IMR-90 (cell line): ENCODE measurements at regions not wholly inside any gene's neighbourhood (a gene's known extent, or its start where the extent isn't known, plus 50 kb on each side); places are given as distances from the start of the nearest gene placed in this dataset.

Experiments
- ATAC-seq: fragments of 200-7000 bp; cut with Tn5 transposase; 2 replicates; pipeline ENCODE4 v1.9.1; 2020; ENCODE audit warnings: low read depth, mild to moderate bottlenecking, moderate library complexity
- BruUV-seq: library from RNA; stranded (reverse); fragments of 400-500 nt; replicated peaks from 2 replicates; lab custom pipeline; 2021; lab: Mats Ljungman, UMichigan
- CTCF ChIA-PET: fragments of 300-600 bp; formaldehyde crosslinking; extraction: SDS; loops from one replicate; lab custom pipeline; 2021; ENCODE audit warnings: antibody characterized with exemption; lab: Yijun Ruan, JAX
- POLR2A ChIA-PET: fragments of 300-600 bp; sonication (Branson Sonifier 250); formaldehyde crosslinking; loops from one replicate; lab custom pipeline; 2022; ENCODE audit warnings: antibody characterized with exemption; ENCODE audit not compliant: unreplicated experiment; lab: Charles Lee
- DNase-seq: peaks from one replicate; pipeline ENCODE4 v3.0.0; 2013
- H2AFZ ChIP-seq: replicated peaks from 2 replicates; pipeline ENCODE3; 2013; ENCODE audit warnings: low read length, mild to moderate bottlenecking; ENCODE audit not compliant: poor library complexity
- H2AK5ac ChIP-seq: 2 replicates; pipeline ENCODE4 v1.6.1; 2013; ENCODE audit warnings: low read depth, low read length, inconsistent platforms
- H2AK9ac ChIP-seq: replicated peaks from 2 replicates; pipeline ENCODE3; 2013; ENCODE audit warnings: mild to moderate bottlenecking, low read depth, low read length, moderate library complexity; ENCODE audit not compliant: poor library complexity
- H2BK120ac ChIP-seq: 2 replicates; pipeline ENCODE4 v1.6.1; 2013; ENCODE audit warnings: low read depth, low read length, inconsistent platforms
- H2BK15ac ChIP-seq: 3 replicates; pipeline ENCODE4 v1.6.1; 2013; ENCODE audit warnings: low read depth, low read length, inconsistent platforms
- H2BK20ac ChIP-seq: 2 replicates; pipeline ENCODE4 v1.6.1; 2013; ENCODE audit warnings: low read depth, mild to moderate bottlenecking, inconsistent platforms, low read length, moderate library complexity
- H2BK5ac ChIP-seq: 2 replicates; pipeline ENCODE4 v1.6.1; 2013; ENCODE audit warnings: mild to moderate bottlenecking, low read depth, low read length, inconsistent platforms; ENCODE audit not compliant: poor library complexity, severe bottlenecking
- H3K14ac ChIP-seq: replicated peaks from 2 replicates; pipeline ENCODE4 v1.6.1; 2013; ENCODE audit warnings: low read depth, low read length, inconsistent platforms
- H3K18ac ChIP-seq: 2 replicates; pipeline ENCODE4 v1.6.1; 2013; ENCODE audit warnings: low read depth, low read length, control low read depth
- H3K23ac ChIP-seq: 2 replicates; pipeline ENCODE4 v1.6.1; 2013; ENCODE audit warnings: low read depth, low read length, inconsistent platforms
- H3K27ac ChIP-seq: 2 replicates; pipeline ENCODE4 v1.5.1; 2013; ENCODE audit warnings: mild to moderate bottlenecking, control low read depth, low read length; ENCODE audit not compliant: insufficient read depth
- H3K27me3 ChIP-seq: 2 replicates; pipeline ENCODE4 v1.6.1; 2013; ENCODE audit warnings: low read length; ENCODE audit not compliant: control insufficient read depth, insufficient read depth
- H3K36me3 ChIP-seq: 2 replicates; pipeline ENCODE4 v1.6.1; 2013; ENCODE audit warnings: low read length, mixed read lengths; ENCODE audit not compliant: control insufficient read depth, insufficient read depth
- H3K4ac ChIP-seq: 2 replicates; pipeline ENCODE4 v1.6.1; 2013; ENCODE audit warnings: low read depth, low read length, inconsistent platforms
- H3K4me1 ChIP-seq: 2 replicates; pipeline ENCODE4 v1.6.1; 2013; ENCODE audit warnings: low read length, mixed read lengths; ENCODE audit not compliant: control insufficient read depth, insufficient read depth
- H3K4me2 ChIP-seq: 2 replicates; pipeline ENCODE4 v1.6.1; 2013; ENCODE audit warnings: low read depth, mild to moderate bottlenecking, control low read depth, low read length, moderate library complexity
- H3K4me3 ChIP-seq: 2 replicates; pipeline ENCODE4 v1.5.1; 2013; ENCODE audit warnings: low read depth, mild to moderate bottlenecking, control low read depth, low read length, moderate library complexity; ENCODE audit not compliant: insufficient read depth
- H3K56ac ChIP-seq: 2 replicates; pipeline ENCODE4 v1.6.1; 2013; ENCODE audit warnings: low read length, inconsistent platforms; ENCODE audit not compliant: insufficient read depth; ENCODE audit errors: extremely low read depth
- H3K79me1 ChIP-seq, 2 experiments: 2 replicates each; pipeline ENCODE4 v1.6.1; 2013; ENCODE audit warnings: low read length in 2 of 2, inconsistent platforms in 1 of 2, low read depth in 1 of 2
- H3K9ac ChIP-seq: 2 replicates; pipeline ENCODE4 v1.6.1; 2013; ENCODE audit warnings: low read depth, low read length, control low read depth
- H3K9me1 ChIP-seq: 2 replicates; pipeline ENCODE4 v1.6.1; 2013; ENCODE audit warnings: low read length, inconsistent platforms; ENCODE audit not compliant: insufficient read depth
- H3K9me3 ChIP-seq: 2 replicates; pipeline ENCODE4 v1.6.1; 2013; ENCODE audit warnings: low read length; ENCODE audit not compliant: control insufficient read depth, insufficient read depth
- H4K20me1 ChIP-seq: 2 replicates; pipeline ENCODE4 v1.6.1; 2013; ENCODE audit warnings: low read length, inconsistent platforms; ENCODE audit not compliant: insufficient read depth
- H4K5ac ChIP-seq: 2 replicates; pipeline ENCODE4 v1.6.1; 2013; ENCODE audit warnings: mild to moderate bottlenecking, low read depth, low read length, control low read depth
- H4K8ac ChIP-seq, 2 experiments: 2 replicates each; pipeline ENCODE4 v1.6.1; 2013; ENCODE audit warnings: low read depth in 2 of 2, low read length in 2 of 2, control low read depth in 1 of 2, inconsistent platforms in 1 of 2
- H4K91ac ChIP-seq: 2 replicates; pipeline ENCODE4 v1.6.1; 2013; ENCODE audit warnings: low read depth, low read length, inconsistent platforms; ENCODE audit not compliant: insufficient read depth
- BHLHE40 ChIP-seq: fragments of 150-350 bp; IDR thresholded peaks from 2 replicates; pipeline ENCODE4 v1.6.1; 2016; ENCODE audit warnings: mild to moderate bottlenecking, low read depth, low read length
- FOS ChIP-seq: fragments of 150-350 bp; IDR thresholded peaks from 2 replicates; pipeline ENCODE4 v1.6.1; 2016; ENCODE audit warnings: low read depth, low read length
- MAZ ChIP-seq: IDR thresholded peaks from 2 replicates; pipeline ENCODE4 v1.6.1; 2012; ENCODE audit warnings: low read depth, mild to moderate bottlenecking, low read length, improper control_type of control experiment, moderate library complexity, borderline replicate concordance
- NFE2L2 ChIP-seq: fragments of 150-350 bp; IDR thresholded peaks from 2 replicates; pipeline ENCODE4 v1.6.1; 2016; ENCODE audit warnings: low read depth, mild to moderate bottlenecking, low read length
- RCOR1 ChIP-seq: IDR thresholded peaks from 2 replicates; pipeline ENCODE4 v1.6.1; 2012; ENCODE audit warnings: mild to moderate bottlenecking, low read length, improper control_type of control experiment; ENCODE audit not compliant: insufficient replicate concordance
- WGBS, 2 experiments: methylation state at CpG; one replicate each; pipeline versions ENCODE4 v1.1.5 to v1.1.7; 2013; ENCODE audit warnings: missing lambda C conversion rate in 2 of 2; ENCODE audit not compliant: insufficient read length in 1 of 2; ENCODE audit errors: extremely low coverage in 2 of 2; 5-methylcytosine and 5-hydroxymethylcytosine counted together
- dilution Hi-C: fragments of 300-500 bp; cut with HindIII; formaldehyde crosslinking; loops from one replicate; pipeline ENCODE4 v1.14.3; 2018; ENCODE audit warnings: low sequenced_read_pairs; ENCODE audit not compliant: unreplicated experiment
- in situ Hi-C: fragments of 300-500 bp; cut with MboI; formaldehyde crosslinking; loops from 3 replicates; pipeline ENCODE4 v1.14.3; 2019; ENCODE audit warnings: low sequenced_read_pairs, inconsistent platforms, mixed read lengths
- intact Hi-C: fragments of 100-400 bp; cut with micrococcal nuclease; formaldehyde crosslinking; loops from 2 replicates; pipeline ENCODE4 v1.10.0; 2022
- TF ChIP-seq, protein P1 (sequence below): fragments of 150-350 bp; IDR thresholded peaks from 2 replicates; pipeline ENCODE4 v1.6.1; 2017; ENCODE audit warnings: mild to moderate bottlenecking, antibody characterized with exemption, low read length, low read depth

DNA sequence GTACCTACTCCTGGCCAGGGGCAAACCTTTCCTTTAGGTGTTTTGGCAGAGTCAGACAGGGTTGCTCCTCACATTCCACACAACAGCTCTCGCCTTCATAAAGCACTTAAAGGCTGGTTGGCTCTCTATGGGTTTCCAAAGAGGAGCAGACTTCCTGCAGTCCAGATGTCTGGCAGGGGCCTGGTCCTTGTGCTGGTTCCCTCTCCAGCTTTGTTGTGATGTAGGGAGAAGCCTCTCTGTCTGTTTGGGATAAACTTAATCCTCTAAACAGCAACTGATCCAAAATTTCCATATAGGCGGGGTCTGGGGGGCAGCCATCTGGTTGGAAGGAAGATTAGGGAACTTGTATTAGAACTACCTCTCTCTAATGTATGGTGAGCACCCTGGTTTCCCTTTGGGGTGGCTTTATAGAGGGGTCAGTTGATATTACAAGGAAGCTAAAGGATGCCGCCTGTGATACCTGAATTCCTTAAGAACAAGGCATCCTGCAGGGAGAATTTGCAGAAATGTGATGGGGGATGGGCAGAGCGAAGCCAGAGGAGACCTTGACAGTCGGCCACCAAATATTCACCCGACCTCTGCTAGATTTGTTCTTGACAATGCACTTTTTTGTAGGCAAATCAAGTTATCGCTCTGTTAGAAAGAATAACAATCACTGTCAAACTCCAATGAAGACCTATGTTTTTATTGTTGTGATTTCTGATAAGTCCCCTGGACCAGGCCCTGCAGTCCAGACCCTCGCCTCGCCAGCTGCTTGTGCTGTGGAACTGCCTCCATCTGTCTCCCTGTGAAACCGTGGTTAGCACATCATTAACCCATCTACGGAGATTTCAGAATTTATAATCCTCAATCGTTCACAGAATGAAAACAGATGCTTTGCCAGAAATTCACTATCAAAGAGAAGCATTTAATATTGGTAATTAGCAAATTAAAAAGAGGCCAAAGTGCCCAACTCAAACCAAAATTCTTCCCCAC, 94.0 kb upstream of the RALGAPA2 start (continued):
- TF ChIP-seq MAZ: no peak

DNA sequence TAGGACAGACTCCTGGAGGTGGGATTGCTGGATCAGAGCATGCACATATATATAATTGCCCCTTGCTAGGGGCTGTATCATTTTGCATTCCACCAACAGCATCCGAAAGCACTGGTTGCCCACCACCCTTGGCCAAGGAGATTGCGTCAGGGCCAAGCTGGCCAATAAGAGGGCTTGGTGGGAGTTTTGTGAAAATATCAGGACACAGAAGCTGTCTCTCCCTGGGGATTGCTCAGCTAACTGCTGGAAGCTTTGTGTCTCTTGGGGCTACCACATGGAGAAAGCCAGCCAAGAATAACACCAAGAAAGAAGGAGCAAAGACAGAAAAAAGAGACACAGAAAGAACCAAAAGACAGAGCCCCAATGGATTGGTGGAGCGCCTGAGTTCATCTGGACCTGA, 90.6 kb upstream of the RALGAPA2 start:
- H2BK15ac ChIP-seq: no peak overlapping the region
- no CpG with 5 or more reads among the region's 3 CpGs for WGBS, 2 experiments
- H3K18ac ChIP-seq: no peak overlapping the region
- ChIA-PET CTCF (no interaction called here), POLR2A (no interaction called here)
- no peak for ATAC-seq
- TF ChIP-seq RCOR1 (no peak), NFE2L2 (no peak), FOS (no peak), BHLHE40 (no peak)
- TF ChIP-seq, protein P1, sequence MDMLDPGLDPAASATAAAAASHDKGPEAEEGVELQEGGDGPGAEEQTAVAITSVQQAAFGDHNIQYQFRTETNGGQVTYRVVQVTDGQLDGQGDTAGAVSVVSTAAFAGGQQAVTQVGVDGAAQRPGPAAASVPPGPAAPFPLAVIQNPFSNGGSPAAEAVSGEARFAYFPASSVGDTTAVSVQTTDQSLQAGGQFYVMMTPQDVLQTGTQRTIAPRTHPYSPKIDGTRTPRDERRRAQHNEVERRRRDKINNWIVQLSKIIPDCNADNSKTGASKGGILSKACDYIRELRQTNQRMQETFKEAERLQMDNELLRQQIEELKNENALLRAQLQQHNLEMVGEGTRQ: no peak
- H3K36me3 ChIP-seq: no peaks in the 10 kb centered on the region
- H3K56ac ChIP-seq: no peak overlapping the region
- H2AK9ac ChIP-seq: no peak overlapping the region
- H3K79me1 ChIP-seq: no peaks in the 10 kb centered on the region
- H4K5ac ChIP-seq: no peak overlapping the region
- no peak overlapping the region for H3K9ac ChIP-seq
- H3K4me1 ChIP-seq: no peaks in the 10 kb centered on the region
- no peak overlapping the region for H2BK20ac ChIP-seq
- H3K23ac ChIP-seq: no peak overlapping the region
- intact Hi-C loops (no loop called here), in situ Hi-C loops (no loop called here), dilution Hi-C loops (no loop called here)
- no peak for DNase-seq
- no peaks in the 10 kb centered on the region for H4K20me1 ChIP-seq
- H3K9me1 ChIP-seq: no peaks in the 10 kb centered on the region
- H3K27me3 ChIP-seq: no peaks in the 10 kb centered on the region
- H3K4me2 ChIP-seq: no peak overlapping the region
- no peak overlapping the region for H3K4ac ChIP-seq
- H3K9me3 ChIP-seq: no peaks in the 10 kb centered on the region
- H3K14ac ChIP-seq: no peak overlapping the region
- no peak overlapping the region for H3K4me3 ChIP-seq
- H2AFZ ChIP-seq: no peak overlapping the region
- no peak overlapping the region for H2BK120ac ChIP-seq
- no peak overlapping the region for H4K91ac ChIP-seq
- no peak overlapping the region for H4K8ac ChIP-seq
- BruUV-seq: no TSS peak
- H2BK5ac ChIP-seq: no peak overlapping the region
- H3K27ac ChIP-seq: no peak overlapping the region
- H2AK5ac ChIP-seq: no peak overlapping the region
